ENCODE measurements at regions not wholly inside any gene's neighbourhood (a gene's known extent, or its start where the extent isn't known, plus 50 kb on each side); places are given as distances from the start of the nearest gene placed in this dataset.

- no peak overlapping the region for H3K4me3 ChIP-seq (ENCODE audit: low read length)
- TF ChIP-seq, protein P1, sequence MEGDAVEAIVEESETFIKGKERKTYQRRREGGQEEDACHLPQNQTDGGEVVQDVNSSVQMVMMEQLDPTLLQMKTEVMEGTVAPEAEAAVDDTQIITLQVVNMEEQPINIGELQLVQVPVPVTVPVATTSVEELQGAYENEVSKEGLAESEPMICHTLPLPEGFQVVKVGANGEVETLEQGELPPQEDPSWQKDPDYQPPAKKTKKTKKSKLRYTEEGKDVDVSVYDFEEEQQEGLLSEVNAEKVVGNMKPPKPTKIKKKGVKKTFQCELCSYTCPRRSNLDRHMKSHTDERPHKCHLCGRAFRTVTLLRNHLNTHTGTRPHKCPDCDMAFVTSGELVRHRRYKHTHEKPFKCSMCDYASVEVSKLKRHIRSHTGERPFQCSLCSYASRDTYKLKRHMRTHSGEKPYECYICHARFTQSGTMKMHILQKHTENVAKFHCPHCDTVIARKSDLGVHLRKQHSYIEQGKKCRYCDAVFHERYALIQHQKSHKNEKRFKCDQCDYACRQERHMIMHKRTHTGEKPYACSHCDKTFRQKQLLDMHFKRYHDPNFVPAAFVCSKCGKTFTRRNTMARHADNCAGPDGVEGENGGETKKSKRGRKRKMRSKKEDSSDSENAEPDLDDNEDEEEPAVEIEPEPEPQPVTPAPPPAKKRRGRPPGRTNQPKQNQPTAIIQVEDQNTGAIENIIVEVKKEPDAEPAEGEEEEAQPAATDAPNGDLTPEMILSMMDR (conservative IDR thresholded peaks at IDR 0.05; ENCODE audit: low read length), result no peak
- no peak for DNase-seq (ENCODE audit: low read depth)
Measured at GRCh38 chr1:5779608-5780323, 212.5 kb downstream of the NPHP4 start.

DNA sequence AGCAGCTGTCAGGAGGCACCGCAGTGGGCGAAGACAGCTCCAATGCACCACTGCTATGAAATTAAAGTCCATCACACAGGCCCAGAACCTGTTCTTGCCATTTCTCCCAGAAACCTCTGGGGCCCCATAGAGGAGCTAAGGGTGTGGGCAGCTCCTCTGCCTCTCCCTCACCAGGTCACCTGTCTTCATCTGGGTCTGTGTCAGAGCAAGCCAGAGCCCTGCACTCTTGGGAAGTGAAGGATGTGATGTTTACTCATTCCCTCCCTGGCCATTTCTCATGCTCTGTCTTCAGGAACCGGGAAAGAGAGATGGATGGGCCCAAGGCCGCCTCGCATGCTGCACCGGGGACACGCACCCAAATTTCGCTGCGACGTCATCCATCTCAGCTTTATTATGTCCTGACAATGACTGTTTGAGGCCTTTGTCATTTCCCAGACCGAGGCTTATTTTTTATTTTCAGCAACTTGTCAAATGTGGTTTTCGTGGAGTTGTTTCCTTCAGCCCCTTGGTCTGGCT lies 216.1 kb downstream of the NPHP4 start:
- TF ChIP-seq, protein P1 (conservative IDR thresholded peaks at IDR 0.05; ENCODE audit: low read length), result no peak
- no peak overlapping the region for H3K4me3 ChIP-seq (ENCODE audit: low read length)
- DNase-seq (ENCODE audit: low read depth), result no peak

DNA sequence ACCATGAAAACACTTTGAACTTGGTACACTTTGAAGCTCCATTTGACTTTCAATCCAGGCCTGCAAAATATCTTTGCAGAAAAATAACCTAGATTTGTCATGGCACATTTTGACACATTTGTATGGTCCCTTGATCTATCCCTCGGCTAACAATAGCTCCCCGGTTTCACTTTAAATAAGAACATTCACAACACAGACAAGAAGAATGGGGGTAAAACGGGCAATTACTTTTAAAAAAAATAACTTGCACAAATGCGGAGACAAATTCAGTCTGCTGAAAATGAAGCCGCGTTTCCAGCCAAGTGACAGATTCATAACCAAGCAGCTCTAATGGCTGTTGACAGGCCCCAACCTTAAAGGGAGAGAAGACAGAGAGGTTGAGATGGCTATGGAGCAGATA lies 218.2 kb downstream of the NPHP4 start:
- no peak for DNase-seq (ENCODE audit: low read depth)
- TF ChIP-seq, protein P1 (conservative IDR thresholded peaks at IDR 0.05; ENCODE audit: low read length), result no peak
- no peak overlapping the region for H3K4me3 ChIP-seq (ENCODE audit: low read length)

DNA sequence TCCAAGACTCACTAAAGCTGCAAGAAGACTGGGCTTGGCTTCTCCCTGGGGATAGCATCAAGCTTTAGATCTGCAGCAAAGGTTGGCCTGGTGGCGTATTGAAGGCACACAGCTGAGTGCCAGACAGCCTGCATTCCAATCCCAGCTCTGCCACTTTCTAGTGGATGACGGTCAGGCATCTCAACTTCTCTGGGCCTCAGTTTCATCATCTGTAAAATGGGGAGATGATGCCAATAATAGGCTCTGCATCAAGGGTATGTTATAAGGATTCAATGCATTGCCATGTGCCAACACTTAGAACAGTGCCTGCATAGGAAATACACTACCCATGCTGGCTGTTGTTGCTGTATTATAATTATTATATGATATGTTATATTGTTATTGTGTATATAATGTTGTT lies 220.4 kb downstream of the NPHP4 start:
- no peak overlapping the region for H3K4me3 ChIP-seq (ENCODE audit: low read length)
- no peak for DNase-seq (ENCODE audit: low read depth)
- TF ChIP-seq, protein P1 (conservative IDR thresholded peaks at IDR 0.05; ENCODE audit: low read length), result no peak

GRCh38 chr1:5770981-5771765 lies 221.1 kb downstream of the NPHP4 start:
- TF ChIP-seq, protein P1 (conservative IDR thresholded peaks at IDR 0.05; ENCODE audit: low read length), result no peak
- no peak overlapping the region for H3K4me3 ChIP-seq (ENCODE audit: low read length)
- DNase-seq (ENCODE audit: low read depth), result peak; percentile 1

- TF ChIP-seq, protein P1 (conservative IDR thresholded peaks at IDR 0.05; ENCODE audit: low read length), result no peak
- DNase-seq (ENCODE audit: low read depth), result no peak
Measured at GRCh38 chr1:5769760-5770159, 222.5 kb downstream of the NPHP4 start.

More at GRCh38 chr1:5769760-5770159, 222.5 kb downstream of the NPHP4 start:
- no peak overlapping the region for H3K4me3 ChIP-seq (ENCODE audit: low read length)
